ENCODE measurements at regions not wholly inside any gene's neighbourhood (a gene's known extent, or its start where the extent isn't known, plus 50 kb on each side); places are given as distances from the start of the nearest gene placed in this dataset.

GRCh38 chr5:93305984-93306383, 275.0 kb downstream of the NR2F1-AS1 start:
- TF ChIP-seq CTCF (IDR thresholded peaks at IDR 0.05; ENCODE audit: partially characterized antibody, unreplicated experiment): no peak
- H3K4me3 Mint-ChIP-seq (ENCODE audit: unreplicated experiment): no peak overlapping the region
- no peaks in the 10 kb centered on the region for H3K36me3 Mint-ChIP-seq (ENCODE audit: unreplicated experiment)
- no peak for DNase-seq
- H3K27me3 Mint-ChIP-seq (ENCODE audit: unreplicated experiment): no peaks in the 10 kb centered on the region
- no peaks in the 10 kb centered on the region for H3K4me1 Mint-ChIP-seq (ENCODE audit: low read depth, unreplicated experiment)
- no peak overlapping the region for H3K27ac Mint-ChIP-seq (ENCODE audit: unreplicated experiment)
- no peaks in the 10 kb centered on the region for H3K9me3 Mint-ChIP-seq (ENCODE audit: unreplicated experiment)

GRCh38 chr5:93304456-93305250, 276.4 kb downstream of the NR2F1-AS1 start:
- H3K4me3 Mint-ChIP-seq (ENCODE audit: unreplicated experiment): no peak overlapping the region
- TF ChIP-seq CTCF (IDR thresholded peaks at IDR 0.05; ENCODE audit: partially characterized antibody, unreplicated experiment): no peak
- no peak for DNase-seq
- H3K36me3 Mint-ChIP-seq (ENCODE audit: unreplicated experiment): no peaks in the 10 kb centered on the region
- no peaks in the 10 kb centered on the region for H3K27me3 Mint-ChIP-seq (ENCODE audit: unreplicated experiment)
- no peak overlapping the region for H3K27ac Mint-ChIP-seq (ENCODE audit: unreplicated experiment)
- H3K9me3 Mint-ChIP-seq (ENCODE audit: unreplicated experiment): no peaks in the 10 kb centered on the region
- H3K4me1 Mint-ChIP-seq (ENCODE audit: low read depth, unreplicated experiment): peaks cover 5% of the 10 kb centered on the region

- no peak for TF ChIP-seq CTCF (IDR thresholded peaks at IDR 0.05; ENCODE audit: partially characterized antibody, unreplicated experiment)
- Mint-ChIP-seq H3K9me3 (ENCODE audit: unreplicated experiment) (no peaks in the 10 kb centered on the region), H3K4me1 (ENCODE audit: low read depth, unreplicated experiment) (peaks cover 7% of the 10 kb centered on the region), H3K27ac (ENCODE audit: unreplicated experiment) (no peak overlapping the region), H3K4me3 (ENCODE audit: unreplicated experiment) (no peak overlapping the region), H3K27me3 (ENCODE audit: unreplicated experiment) (no peaks in the 10 kb centered on the region), H3K36me3 (ENCODE audit: unreplicated experiment) (no peaks in the 10 kb centered on the region)
- DNase-seq: no peak
Observed at GRCh38 chr5:93303291-93303691, 277.7 kb downstream of the NR2F1-AS1 start.

GRCh38 chr5:93302711-93303110, 278.3 kb downstream of the NR2F1-AS1 start:
- H3K4me1 Mint-ChIP-seq (ENCODE audit: low read depth, unreplicated experiment): peaks cover 7% of the 10 kb centered on the region
- H3K4me3 Mint-ChIP-seq (ENCODE audit: unreplicated experiment): no peak overlapping the region
- no peak overlapping the region for H3K27ac Mint-ChIP-seq (ENCODE audit: unreplicated experiment)
- DNase-seq: no peak
- no peaks in the 10 kb centered on the region for H3K27me3 Mint-ChIP-seq (ENCODE audit: unreplicated experiment)
- no peaks in the 10 kb centered on the region for H3K36me3 Mint-ChIP-seq (ENCODE audit: unreplicated experiment)
- H3K9me3 Mint-ChIP-seq (ENCODE audit: unreplicated experiment): no peaks in the 10 kb centered on the region
- no peak for TF ChIP-seq CTCF (IDR thresholded peaks at IDR 0.05; ENCODE audit: partially characterized antibody, unreplicated experiment)

GRCh38 chr5:93300945-93301344, 280.1 kb downstream of the NR2F1-AS1 start:
- no peak overlapping the region for H3K27ac Mint-ChIP-seq (ENCODE audit: unreplicated experiment)
- H3K4me1 Mint-ChIP-seq (ENCODE audit: low read depth, unreplicated experiment): peaks cover 7% of the 10 kb centered on the region
- no peaks in the 10 kb centered on the region for H3K27me3 Mint-ChIP-seq (ENCODE audit: unreplicated experiment)
- H3K9me3 Mint-ChIP-seq (ENCODE audit: unreplicated experiment): no peaks in the 10 kb centered on the region
- DNase-seq: no peak
- H3K4me3 Mint-ChIP-seq (ENCODE audit: unreplicated experiment): no peak overlapping the region
- no peak for TF ChIP-seq CTCF (IDR thresholded peaks at IDR 0.05; ENCODE audit: partially characterized antibody, unreplicated experiment)
- no peaks in the 10 kb centered on the region for H3K36me3 Mint-ChIP-seq (ENCODE audit: unreplicated experiment)

Measured in glutamatergic neuron (in vitro differentiated cells).